ENCODE measurements at regions not wholly inside any gene's neighbourhood (a gene's known extent, or its start where the extent isn't known, plus 50 kb on each side); places are given as distances from the start of the nearest gene placed in this dataset.

GRCh38 chr5:28397502-28397941 is 1359.1 kb upstream of the CDH9 start (continued):
- TF ChIP-seq SUZ12 (IDR thresholded peaks at IDR 0.05; ENCODE audit: low read length) (no peak), MAX (IDR thresholded peaks at IDR 0.05) (no peak), CBX5 (IDR thresholded peaks at IDR 0.05; ENCODE audit: low read depth, low read length) (no peak)

Measured in H1 (cell line).